ENCODE measurements at regions not wholly inside any gene's neighbourhood (a gene's known extent, or its start where the extent isn't known, plus 50 kb on each side); places are given as distances from the start of the nearest gene placed in this dataset.
A peak's percentile ranks its signal among the peaks of the same experiment; 100 is the strongest.
"Not testable (repeated sequence)": the region's sequence is repeated elsewhere in the genome, so short reads cannot be mapped to it uniquely, and the experiment has no call there.

DNA sequence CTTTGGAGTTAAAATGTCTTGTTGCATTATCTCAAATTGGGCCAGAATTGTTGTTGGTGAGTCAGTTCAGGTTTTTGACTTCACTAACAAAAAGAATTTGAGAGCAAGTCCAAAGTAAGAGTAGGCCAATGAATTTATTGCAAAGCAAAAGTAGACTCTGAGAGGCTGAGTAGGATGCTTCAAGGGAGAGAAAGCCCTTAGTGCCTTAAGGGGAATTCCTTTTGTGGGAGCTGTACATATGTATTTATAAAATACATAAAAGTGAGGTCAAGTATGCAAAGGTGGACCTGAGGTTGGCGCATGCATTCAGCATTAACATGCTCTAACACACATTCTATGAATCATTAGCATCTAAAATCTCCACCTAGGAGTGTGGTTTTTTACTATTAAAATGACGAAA lies 565.4 kb downstream of the GRXCR1 start:
- DNase-seq, result peak; percentile 21

DNA sequence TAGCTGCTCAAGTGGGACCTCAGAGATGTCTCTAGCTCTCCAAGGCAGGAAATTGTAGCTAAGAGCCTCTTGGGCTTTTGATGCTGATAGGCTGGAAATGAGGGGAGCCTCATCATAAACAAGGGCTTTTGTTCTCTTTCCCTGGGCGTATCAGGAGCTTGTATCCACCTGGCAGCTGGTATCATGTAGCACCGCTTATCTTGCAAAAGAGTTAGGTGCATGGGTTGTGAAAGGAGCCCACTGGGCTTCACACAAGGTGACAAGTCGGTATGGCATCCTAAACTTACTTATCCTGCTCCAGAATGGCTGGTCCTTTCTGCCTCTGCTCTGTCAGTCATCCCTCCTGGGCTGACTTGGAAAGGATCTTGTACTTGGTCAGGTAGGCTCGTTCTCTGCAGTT lies 565.8 kb downstream of the GRXCR1 start:
- no peak for DNase-seq

DNA sequence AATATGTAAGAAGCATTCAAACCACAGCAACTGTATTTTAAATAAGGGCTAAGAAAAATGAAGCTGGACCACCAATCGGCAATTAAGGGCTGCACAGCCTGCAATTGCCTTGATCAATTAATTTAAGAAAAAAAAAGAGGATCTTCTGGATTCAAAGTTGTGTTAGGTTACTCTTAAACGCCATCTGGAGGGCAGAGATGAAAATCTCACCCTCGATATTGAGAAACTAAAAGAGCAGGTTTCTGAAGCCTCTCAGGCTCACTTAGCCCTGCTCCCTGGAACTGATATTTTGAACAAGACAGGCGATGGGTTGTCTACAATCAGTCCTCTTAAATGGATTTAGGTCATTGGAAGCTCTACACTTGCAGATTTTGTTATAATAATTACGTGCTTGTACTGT lies 579.4 kb downstream of the GRXCR1 start:
- DNase-seq, result no peak

DNA sequence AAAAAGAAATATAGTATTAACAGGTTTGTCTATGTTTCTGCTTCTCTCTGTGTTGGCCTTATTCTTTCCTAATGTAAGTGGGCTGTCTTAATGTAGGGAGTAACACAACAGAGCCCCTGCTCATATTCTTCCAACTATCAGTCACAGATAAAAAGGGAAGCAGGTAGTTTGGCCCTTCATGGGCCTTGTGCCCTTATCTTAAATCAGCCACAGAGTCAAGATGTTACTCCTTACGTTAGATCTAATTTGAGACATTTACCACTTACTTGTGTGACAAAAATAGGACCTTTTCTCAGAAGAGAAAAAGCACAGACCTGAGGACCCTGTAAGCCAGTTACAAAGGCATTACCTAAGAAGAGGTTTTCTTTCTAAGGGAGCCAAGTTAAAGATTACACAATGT lies 589.0 kb downstream of the GRXCR1 start:
- DNase-seq, result no peak

DNA sequence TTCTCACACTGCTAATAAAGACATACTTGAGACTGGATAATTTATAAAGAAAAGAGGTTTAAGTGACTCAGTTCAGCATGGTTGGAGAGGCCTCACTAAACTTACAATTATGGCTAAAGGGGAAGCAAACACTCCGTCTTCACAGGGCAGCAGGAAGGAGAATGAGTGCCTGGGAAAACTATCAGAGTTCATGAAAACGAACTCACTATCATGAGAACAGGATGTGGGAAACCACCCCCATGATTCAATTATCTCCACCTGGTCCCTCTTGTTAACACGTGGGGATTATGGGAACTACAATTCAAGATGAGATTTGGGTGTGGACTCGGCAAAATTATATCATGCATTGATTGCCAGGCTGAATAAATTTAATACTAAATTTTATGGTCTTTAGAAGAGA lies 592.7 kb downstream of the GRXCR1 start:
- no peak for DNase-seq

DNA sequence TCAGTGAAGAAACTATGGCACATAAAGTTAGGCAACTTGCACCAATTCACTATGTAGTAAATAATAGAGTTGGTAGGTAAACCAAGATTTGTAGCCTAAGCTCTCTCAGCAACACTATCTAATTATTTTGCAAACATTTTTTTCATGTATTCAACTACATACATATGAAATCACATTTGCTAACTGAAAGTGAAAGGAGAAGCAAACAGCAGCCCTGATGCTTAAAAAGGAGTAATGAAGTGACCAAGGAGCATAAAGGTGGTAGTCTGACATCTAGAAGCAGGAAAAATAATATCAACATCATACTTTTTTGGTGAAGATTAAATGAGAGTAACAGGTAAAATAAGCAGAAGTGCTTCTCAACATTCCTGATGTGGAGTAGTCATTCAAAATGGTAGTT lies 603.7 kb downstream of the GRXCR1 start:
- DNase-seq, result no peak

DNA sequence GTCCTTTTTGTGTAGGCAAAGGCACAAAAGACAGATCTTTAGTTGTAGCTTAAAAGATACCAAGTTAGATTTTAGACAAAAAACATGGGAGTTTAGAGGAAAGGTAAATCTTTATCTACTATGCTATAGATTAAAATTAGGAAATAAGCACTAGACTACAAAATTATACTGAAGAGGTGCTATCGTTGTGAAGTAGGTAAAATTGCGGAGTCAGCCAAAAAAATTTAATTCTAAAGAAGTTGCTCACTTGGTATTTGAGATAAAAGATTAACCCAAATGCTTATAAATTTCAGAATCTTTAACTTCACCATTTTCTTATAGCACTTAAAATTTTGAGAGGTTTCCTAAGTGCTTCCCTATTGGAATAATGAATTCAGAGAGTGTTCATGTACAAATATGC lies 604.1 kb downstream of the GRXCR1 start:
- DNase-seq, result no peak

DNA sequence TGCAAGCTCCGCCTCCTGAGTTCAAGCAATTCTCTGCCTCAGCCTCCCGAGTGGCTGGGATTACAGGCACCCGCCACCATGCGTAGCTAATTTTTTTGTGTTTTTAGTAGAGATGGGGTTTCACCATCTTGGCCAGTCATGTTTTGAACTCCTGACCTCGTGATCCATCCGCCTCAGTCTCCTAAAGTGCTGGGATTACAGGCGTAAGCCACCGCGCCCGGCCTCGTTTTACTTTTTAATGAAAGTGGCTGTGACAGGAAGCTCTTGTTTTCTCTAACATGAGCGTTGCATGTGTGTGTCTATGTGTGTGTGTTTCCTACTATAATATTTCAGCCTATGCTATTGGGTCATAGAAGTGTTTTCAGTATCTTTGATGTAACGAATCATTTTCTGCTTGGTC lies 613.3 kb downstream of the GRXCR1 start:
- DNase-seq, result not testable (repeated sequence)

DNA sequence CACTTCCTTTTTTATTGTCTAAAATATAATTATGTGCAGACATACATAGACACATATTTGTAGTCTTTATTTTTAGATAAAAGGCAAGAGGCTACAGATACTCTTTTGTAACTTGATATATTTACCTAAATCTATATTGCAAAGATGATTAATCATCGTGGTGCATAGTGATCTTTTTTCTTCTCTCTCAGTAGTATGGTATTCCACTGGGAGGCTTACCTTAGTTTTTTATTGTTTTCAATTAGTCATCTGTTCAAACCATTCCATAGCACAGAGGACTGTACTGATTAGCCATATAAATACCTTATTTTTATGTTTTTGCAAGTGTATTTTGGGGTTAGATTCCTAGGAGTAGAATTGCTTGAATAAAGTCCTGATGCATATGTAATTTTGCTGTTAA lies 619.7 kb downstream of the GRXCR1 start:
- DNase-seq, result no peak

DNA sequence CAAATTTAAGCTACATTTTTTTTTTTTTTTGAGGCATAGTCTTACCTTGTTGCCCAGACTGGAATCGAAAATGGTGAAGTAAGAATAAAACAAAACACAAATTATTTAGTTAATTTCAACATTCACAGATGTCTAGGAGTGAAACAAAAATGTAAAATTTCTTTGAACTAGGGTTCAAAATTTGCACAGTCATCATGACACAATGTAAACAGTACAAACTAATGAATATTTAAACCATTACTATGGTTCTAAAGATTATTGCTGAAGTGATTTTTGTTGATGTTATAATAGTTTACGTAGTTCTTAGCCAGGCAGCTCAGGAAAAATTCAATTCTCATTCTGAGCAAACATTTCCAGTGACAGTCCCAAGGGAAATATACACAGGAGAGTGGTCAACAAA lies 633.1 kb downstream of the GRXCR1 start:
- no peak for DNase-seq

DNA sequence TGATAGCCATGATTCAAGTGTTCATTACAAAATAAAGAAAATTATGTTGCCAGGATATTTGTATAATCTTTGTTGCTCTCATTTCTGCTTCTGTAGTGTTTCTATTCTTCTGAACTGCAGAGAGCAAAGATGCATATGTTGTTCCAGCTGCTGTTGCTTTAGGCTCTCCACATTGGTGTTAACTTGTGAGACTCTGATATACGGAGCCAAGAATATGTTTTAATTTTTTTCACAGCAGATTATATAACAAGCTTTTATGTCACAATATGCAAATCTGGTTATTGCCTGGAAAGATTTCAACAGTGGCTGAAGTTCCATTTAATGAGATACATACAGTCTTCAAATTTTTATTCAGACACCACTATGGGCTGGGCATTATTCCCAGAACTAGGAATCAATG lies 655.0 kb downstream of the GRXCR1 start:
- no peak for DNase-seq

DNA sequence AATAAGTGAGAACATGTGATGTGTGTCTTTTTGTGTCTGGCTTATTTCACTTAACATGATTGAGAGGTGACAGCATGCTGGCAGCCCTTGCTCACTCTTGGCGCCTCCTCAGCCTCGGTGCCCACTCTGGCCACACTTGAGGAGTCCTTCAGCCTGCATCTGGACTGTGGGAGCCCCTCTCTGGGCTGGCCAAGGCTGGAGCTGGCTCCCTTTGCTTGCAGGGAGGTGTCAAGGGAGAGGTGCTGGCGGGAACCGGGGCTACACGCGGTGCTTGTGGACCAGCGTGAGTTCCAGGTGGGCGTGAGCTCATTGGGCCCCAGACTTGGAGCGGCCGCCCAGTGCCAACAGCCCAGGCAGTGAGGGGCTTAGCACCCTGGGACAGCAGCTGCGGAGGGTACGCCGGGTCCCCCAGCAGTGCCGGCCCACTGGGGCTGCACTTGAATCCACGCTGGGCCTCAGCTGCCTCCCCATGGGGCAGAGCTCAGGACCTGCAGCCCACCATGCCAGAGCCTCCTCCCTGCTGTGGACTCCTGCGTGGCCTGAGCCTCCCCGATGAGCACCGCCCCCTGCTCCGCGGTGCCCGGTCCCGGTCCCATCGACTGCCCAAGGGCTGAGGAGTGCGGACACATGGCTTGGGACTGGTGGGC lies 658.6 kb downstream of the GRXCR1 start:
- no peak for DNase-seq

DNA sequence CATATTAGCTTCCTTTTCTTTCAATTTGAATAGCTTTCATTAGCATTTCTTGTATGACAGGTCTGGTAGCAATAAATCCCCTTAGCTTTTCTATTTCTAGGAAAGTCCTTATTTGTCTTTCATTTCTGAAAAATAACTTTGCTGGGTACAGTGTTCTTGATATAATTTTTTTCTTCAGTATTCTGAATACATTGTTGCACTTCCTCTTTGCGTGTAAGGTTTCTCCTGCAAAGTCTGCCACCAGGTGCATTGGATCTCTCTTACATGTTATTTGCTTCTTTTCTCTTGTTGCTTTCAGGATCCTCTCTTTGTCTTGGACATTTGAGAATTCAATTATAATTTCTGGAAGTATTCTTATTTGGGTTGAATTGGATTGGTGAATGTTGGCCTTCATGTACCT lies 663.7 kb downstream of the GRXCR1 start:
- no peak for DNase-seq

DNA sequence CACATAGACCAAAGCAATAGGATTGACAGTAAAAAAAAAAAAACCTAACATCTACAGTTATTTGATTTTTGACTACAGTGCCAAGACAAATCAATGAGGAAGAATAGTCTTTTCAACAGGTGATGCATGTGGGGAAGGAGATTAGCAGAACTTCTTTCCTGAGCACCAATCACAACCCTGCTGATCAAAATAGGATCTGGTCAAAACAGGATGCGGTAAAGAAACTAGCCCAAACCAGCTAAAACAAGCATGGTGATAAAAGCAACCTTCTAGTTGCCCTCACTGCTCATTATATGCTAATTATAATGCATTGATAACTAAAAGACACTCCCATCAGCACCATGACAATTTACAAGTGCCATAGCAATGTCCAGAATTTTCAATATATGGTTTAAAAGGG lies 667.5 kb downstream of the GRXCR1 start:
- DNase-seq, result no peak

DNA sequence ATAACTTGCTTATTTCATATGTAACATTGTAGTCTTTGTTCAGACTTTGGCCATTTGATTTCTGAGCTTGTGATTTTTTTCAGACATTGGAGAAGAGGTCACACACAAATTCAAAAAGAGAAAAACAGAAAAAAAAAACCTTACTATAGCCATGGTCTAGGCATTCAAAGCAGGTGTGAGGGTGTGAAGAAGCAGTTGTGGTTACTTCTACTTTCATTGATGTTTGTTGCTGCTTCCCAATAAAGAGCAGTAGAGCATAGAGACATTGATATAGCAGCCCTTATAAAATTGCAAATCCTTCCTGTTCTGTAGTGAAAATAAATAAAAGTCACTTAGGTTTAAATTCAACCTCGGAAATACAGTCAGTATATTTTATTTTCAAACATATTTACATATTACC lies 671.6 kb downstream of the GRXCR1 start:
- DNase-seq, result no peak

DNA sequence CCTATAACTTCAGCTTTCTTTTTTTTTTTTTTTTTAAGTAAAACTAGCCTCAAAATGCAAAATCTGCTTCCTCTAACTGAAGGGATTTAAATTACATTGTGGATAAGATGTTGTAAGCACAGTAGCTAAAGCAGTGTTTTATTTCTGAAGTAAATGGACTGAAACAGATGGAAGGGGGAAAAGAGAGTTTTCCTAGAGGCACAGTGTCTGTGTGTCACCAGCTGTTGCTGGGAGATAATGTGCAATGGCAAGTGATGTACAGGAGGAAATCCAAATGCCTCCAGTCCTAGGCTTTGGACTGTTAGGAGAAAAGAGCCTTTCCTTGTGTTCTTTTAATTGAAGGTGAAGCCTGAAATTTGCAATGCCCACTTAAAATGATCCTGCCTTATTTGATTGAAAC lies 672.1 kb downstream of the GRXCR1 start:
- no peak for DNase-seq

DNA sequence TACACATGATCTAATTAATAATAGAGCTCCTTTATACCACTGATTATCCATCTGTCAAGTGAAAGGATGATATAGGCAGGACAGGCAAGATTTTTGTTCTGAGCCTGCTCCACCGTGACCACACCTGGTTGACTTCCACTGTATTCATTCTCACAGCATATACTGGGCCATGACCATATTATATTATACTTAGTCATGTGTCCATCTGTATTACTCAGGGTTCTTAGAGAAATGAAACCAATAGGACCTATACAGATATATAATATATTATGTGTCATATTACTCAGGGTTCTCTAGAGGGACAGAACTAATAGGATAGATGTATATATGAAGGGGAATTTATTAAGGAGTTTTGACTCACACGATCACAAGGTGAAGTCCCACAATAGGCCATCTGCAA lies 675.1 kb downstream of the GRXCR1 start:
- no peak for DNase-seq

DNA sequence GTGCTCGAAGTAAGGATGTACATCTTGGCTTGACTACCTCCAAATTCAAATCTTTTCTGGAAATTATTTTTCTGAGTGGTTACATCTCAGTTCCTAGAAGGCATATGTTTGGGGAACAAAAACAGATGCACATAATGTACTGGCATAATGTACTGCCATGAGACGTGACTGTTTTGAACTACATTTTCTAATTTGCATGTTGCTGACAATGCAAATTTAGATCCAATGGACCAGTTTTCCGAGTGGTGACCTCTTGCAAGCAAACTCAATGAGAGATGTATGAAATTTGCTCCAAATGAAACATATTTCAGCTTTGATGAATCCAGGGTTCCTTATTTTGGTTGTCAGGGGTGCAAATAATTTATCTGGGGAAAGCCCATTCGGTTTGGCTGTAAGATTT lies 694.3 kb downstream of the GRXCR1 start:
- no peak for DNase-seq

DNA sequence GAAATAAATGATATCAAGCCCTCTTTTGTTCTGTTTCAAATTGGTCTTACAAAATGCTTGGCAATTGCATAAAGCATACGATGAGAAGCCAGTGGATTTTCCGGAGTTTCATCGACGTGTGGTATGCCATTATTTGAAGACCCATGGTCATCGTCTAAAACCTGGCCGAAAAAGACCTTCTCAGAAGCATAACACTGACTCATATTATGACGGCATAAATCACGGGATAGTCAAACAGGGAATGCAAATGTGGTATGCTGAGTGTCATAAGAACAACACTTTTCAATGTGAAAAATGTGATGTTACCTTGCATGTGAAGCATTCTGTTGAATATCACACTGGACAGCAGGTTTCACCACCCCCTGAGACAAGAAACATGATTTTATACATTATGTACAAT lies 695.2 kb downstream of the GRXCR1 start:
- DNase-seq, result peak; percentile 20

DNA sequence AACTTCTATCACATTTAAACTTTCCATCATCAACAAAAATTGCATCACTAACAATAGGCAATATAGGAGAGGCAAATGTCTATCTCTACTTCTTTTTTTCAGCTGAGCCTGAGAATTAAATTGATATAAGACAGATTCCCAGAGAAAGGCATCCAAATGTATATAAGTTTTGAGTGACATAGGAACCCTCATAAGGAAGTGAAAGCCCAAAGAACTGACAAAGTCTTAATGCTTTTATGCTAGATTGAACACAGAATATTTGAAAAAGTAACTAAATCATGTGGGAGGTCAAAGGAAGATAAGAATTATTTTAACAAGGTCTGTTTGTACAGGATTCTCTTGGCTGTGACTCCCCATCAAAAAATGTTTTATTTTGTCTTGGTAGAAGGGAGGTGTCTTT lies 714.9 kb downstream of the GRXCR1 start:
- no peak for DNase-seq

DNA sequence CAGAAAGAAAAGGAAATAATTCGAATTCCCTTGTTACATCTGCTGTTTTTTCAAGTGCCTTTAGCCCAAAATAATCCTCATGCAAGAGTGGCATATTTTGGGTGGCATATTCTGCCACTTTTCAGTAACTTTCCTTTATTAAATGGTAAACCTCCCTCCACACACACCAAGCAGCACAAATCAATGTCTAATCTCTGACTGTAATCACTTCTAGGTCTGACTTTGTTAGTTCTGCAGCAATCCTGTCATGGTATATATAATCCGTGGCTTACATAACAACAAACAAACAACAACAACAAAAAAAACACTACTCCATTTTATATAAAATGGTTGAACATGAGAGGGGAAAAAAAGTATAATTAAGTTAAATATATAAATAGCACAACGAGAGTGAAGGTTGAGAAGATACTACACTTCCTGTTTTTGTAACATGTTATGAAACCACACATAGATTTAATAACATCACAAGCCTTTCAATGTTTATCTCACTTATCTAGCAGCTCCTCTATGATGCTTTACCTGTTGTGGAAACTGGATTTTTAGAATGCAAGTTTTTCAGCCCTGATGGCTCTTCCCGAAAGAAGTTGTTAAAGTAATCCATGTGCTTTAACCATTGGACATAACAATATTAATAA lies 715.4 kb downstream of the GRXCR1 start:
- no peak for DNase-seq

DNA sequence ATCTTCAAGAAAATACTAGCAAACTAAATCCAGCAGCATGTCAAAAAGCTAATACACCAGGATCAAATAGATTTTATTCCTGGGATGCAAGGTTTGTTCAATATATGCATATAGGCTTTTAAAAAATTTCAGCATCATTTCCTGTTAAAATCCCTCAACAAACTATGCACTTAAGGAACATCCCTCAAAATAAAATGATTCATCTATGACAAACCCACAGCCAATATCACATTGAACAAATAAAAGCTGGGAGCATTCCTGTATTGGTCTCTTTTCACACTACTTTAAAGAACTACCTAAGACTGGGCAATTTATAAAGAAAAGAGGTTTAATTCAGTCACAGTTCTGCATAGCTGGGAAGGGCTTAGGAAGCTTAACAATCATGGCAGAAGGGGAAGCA lies 726.7 kb downstream of the GRXCR1 start:
- no peak for DNase-seq

DNA sequence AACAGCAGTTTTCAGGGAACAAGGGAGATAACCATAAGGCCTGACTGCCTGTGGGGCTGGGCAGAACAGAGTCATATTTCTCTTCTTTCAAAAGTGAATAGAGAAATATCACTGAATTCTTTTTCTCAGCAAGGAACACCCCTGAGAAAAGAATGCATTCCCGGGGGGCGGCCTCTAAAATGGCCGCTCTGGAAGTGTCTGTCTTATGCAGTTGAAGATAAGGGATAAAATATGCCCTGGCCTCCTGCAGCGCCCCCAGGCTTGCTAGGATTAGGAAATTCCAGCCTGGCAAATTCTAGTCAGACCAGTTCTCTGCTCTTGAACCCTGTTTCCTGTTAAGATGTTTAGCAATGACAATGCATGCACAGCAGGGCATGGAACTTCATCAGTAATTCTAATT lies 745.4 kb downstream of the GRXCR1 start:
- not testable (repeated sequence) for DNase-seq

DNA sequence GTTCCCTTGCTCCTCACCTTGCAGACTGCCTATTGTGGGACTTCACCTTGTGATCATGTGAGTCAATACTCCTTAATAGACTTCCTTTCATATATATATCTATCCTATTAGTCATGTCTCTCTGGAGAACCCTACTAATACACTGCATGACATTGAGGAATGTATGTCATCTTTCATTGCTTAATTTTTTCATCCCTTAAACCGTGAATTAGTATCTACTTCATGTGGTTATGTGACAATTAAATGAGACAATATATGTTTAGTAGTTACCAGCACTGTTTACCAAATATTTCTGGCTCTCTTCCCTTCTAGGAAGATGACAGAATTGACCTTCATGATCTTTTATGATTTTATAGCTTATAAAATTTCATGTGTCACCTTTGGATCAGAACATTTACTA lies 759.5 kb downstream of the GRXCR1 start:
- DNase-seq, result no peak

DNA sequence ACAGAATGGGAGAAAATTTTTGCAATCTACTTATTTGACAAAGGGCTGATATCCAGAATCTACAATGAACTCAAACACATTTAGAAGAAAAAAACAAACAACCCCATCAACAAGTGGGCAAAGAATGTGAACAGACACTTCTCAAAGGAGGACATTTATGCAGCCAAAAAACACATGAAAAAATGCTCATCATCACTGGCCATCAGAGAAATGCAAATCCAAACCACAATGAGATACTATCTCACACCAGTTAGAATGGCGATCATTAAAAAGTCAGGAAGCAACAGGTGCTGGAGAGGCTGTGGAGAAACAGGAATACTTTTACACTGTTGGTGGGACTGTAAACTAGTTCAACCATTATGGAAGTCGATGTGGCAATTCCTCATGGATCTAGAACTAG lies 767.0 kb downstream of the GRXCR1 start:
- DNase-seq, result not testable (repeated sequence)

Data from fibroblast of upper back skin (primary cell).